ENCODE measurements at regions not wholly inside any gene's neighbourhood (a gene's known extent, or its start where the extent isn't known, plus 50 kb on each side); places are given as distances from the start of the nearest gene placed in this dataset.

GRCh38 chr7:37536706-37537105 lies 88.0 kb upstream of the ELMO1 start:
- no peak overlapping the region for H3K27ac Mint-ChIP-seq (ENCODE audit: unreplicated experiment)
- peaks cover 3% of the 10 kb centered on the region for H3K9me3 Mint-ChIP-seq
- no peaks in the 10 kb centered on the region for H3K36me3 Mint-ChIP-seq (ENCODE audit: low read depth)
- no peaks in the 10 kb centered on the region for H3K4me1 Mint-ChIP-seq
- no peak for DNase-seq (ENCODE audit: low read depth, low spot score)
- H3K4me3 Mint-ChIP-seq: no peak overlapping the region
- no peaks in the 10 kb centered on the region for H3K27me3 Mint-ChIP-seq (ENCODE audit: low read depth)
- no peak for TF ChIP-seq CTCF (conservative IDR thresholded peaks at IDR 0.05)

GRCh38 chr7:37537439-37537838 lies 88.8 kb upstream of the ELMO1 start:
- Mint-ChIP-seq H3K9me3 (peaks cover 3% of the 10 kb centered on the region), H3K4me1 (no peaks in the 10 kb centered on the region), H3K27me3 (ENCODE audit: low read depth) (no peaks in the 10 kb centered on the region), H3K27ac (ENCODE audit: unreplicated experiment) (no peak overlapping the region), H3K4me3 (no peak overlapping the region), H3K36me3 (ENCODE audit: low read depth) (no peaks in the 10 kb centered on the region)
- TF ChIP-seq CTCF (conservative IDR thresholded peaks at IDR 0.05): no peak
- no peak for DNase-seq (ENCODE audit: low read depth, low spot score)

GRCh38 chr7:37538945-37539344 lies 90.3 kb upstream of the ELMO1 start:
- no peak overlapping the region for H3K4me3 Mint-ChIP-seq
- no peaks in the 10 kb centered on the region for H3K27me3 Mint-ChIP-seq (ENCODE audit: low read depth)
- TF ChIP-seq CTCF (conservative IDR thresholded peaks at IDR 0.05): no peak
- no peak overlapping the region for H3K27ac Mint-ChIP-seq (ENCODE audit: unreplicated experiment)
- H3K9me3 Mint-ChIP-seq: peaks cover under 1% of the 10 kb centered on the region
- H3K36me3 Mint-ChIP-seq (ENCODE audit: low read depth): no peaks in the 10 kb centered on the region
- H3K4me1 Mint-ChIP-seq: no peaks in the 10 kb centered on the region
- no peak for DNase-seq (ENCODE audit: low read depth, low spot score)

GRCh38 chr7:37540917-37541316 lies 92.3 kb upstream of the ELMO1 start:
- peaks cover 2% of the 10 kb centered on the region for H3K36me3 Mint-ChIP-seq (ENCODE audit: low read depth)
- TF ChIP-seq CTCF (conservative IDR thresholded peaks at IDR 0.05): no peak
- H3K27ac Mint-ChIP-seq (ENCODE audit: unreplicated experiment): no peak overlapping the region
- no peaks in the 10 kb centered on the region for H3K4me1 Mint-ChIP-seq
- no peaks in the 10 kb centered on the region for H3K27me3 Mint-ChIP-seq (ENCODE audit: low read depth)
- H3K9me3 Mint-ChIP-seq: peaks cover 3% of the 10 kb centered on the region
- H3K4me3 Mint-ChIP-seq: no peak overlapping the region
- no peak for DNase-seq (ENCODE audit: low read depth, low spot score)

- peaks cover 2% of the 10 kb centered on the region for H3K36me3 Mint-ChIP-seq (ENCODE audit: low read depth)
- H3K9me3 Mint-ChIP-seq: peaks cover 3% of the 10 kb centered on the region
- H3K4me3 Mint-ChIP-seq: no peak overlapping the region
- no peaks in the 10 kb centered on the region for H3K4me1 Mint-ChIP-seq
- no peak for TF ChIP-seq CTCF (conservative IDR thresholded peaks at IDR 0.05)
- no peak for DNase-seq (ENCODE audit: low read depth, low spot score)
- H3K27ac Mint-ChIP-seq (ENCODE audit: unreplicated experiment): no peak overlapping the region
- no peaks in the 10 kb centered on the region for H3K27me3 Mint-ChIP-seq (ENCODE audit: low read depth)
Observed at GRCh38 chr7:37541810-37542443, 93.3 kb upstream of the ELMO1 start.

All from neural crest cell (in vitro differentiated cells).